T-cell (primary cell): ENCODE measurements at regions not wholly inside any gene's neighbourhood (a gene's known extent, or its start where the extent isn't known, plus 50 kb on each side); places are given as distances from the start of the nearest gene placed in this dataset.

Experiments used
- ATAC-seq, 4 experiments: fragments of 200-7000 bp in 3 of 4; fragments of 150-1000 bp in 1 of 4; cut with Tn5 transposase; replicated peaks in 1 of 4; 1 replicate in 3 of 4; 2 replicates in 1 of 4; pipeline ENCODE4 v1.10.0; 2021; ENCODE audit warnings: moderate library complexity in 3 of 4, mild to moderate bottlenecking in 2 of 4, moderate number of reproducible peaks in 1 of 4
- CTCF ChIA-PET, 2 donors: fragments of 300-600 bp; sonication (Branson Sonifier 250); formaldehyde crosslinking; loops; one replicate each; lab custom pipeline; 2022; ENCODE audit warnings: antibody characterized with exemption in 2 of 2; lab: Charles Lee
- POLR2A ChIA-PET, 2 donors: fragments of 300-600 bp; sonication (Branson Sonifier 250); formaldehyde crosslinking; loops; one replicate each; lab custom pipeline; 2022; ENCODE audit warnings: antibody characterized with exemption in 2 of 2; lab: Charles Lee
- DNase-seq, 35 experiments: peaks; one replicate each; pipeline versions ENCODE4 v3.0.0 to v3.0.0-alpha.2; 2013 to 2023
- H3K27ac ChIP-seq: one replicate; pipeline ENCODE4 v1.5.1; 2013; ENCODE audit warnings: low read length
- H3K27me3 ChIP-seq, 2 experiments: replicated peaks in 1 of 2; 1 replicate in 1 of 2; 2 replicates in 1 of 2; pipeline versions ENCODE4 v1.6.1 to v1.7.0; 2013; ENCODE audit warnings: low read length in 1 of 2, mixed read lengths in 1 of 2; ENCODE audit not compliant: control insufficient read depth in 2 of 2, insufficient read depth in 2 of 2; ENCODE audit errors: extremely low read depth in 1 of 2
- H3K36me3 ChIP-seq, 2 donors: 1 replicate in 1 of 2; 2 replicates in 1 of 2; pipeline versions ENCODE4 v1.6.1 to v1.7.0; 2013; ENCODE audit warnings: low read length in 1 of 2; ENCODE audit not compliant: control insufficient read depth in 2 of 2, insufficient read depth in 1 of 2; ENCODE audit errors: extremely low read depth in 1 of 2
- H3K4me1 ChIP-seq, 2 experiments: 1 replicate in 1 of 2; 2 replicates in 1 of 2; pipeline versions ENCODE4 v1.6.1 to v1.7.0; 2013; ENCODE audit warnings: low read length in 2 of 2, mixed read lengths in 1 of 2; ENCODE audit not compliant: insufficient read depth in 2 of 2, control insufficient read depth in 1 of 2; ENCODE audit errors: extremely low read depth in 1 of 2
- H3K4me3 ChIP-seq, 2 donors: 1 replicate in 1 of 2; 2 replicates in 1 of 2; pipeline versions ENCODE4 v1.5.1 to v1.7.0; 2013; ENCODE audit warnings: mild to moderate bottlenecking in 2 of 2, low read length in 1 of 2, moderate library complexity in 1 of 2; ENCODE audit not compliant: control insufficient read depth in 1 of 2; ENCODE audit errors: extremely low read depth in 1 of 2
- H3K9me3 ChIP-seq: 2 replicates; pipeline ENCODE4 v1.7.0; 2013
- H3K27ac Mint-ChIP-seq, 2 donors: one replicate each; pipeline ENCODE4 v1.8.0; 2020 to 2021; ENCODE audit warnings: mild to moderate bottlenecking in 2 of 2, mixed read lengths in 2 of 2
- H3K27me3 Mint-ChIP-seq, 2 donors: one replicate each; pipeline ENCODE4 v1.8.0; 2021 to 2022; ENCODE audit warnings: mixed read lengths in 2 of 2
- H3K36me3 Mint-ChIP-seq: one replicate; pipeline ENCODE4 v1.8.0; 2021; ENCODE audit warnings: mixed read lengths
- H3K4me1 Mint-ChIP-seq, 3 donors: one replicate each; pipeline ENCODE4 v1.8.0; 2020 to 2022; ENCODE audit warnings: mixed read lengths in 3 of 3, mild to moderate bottlenecking in 1 of 3
- H3K4me3 Mint-ChIP-seq, 3 donors: one replicate each; pipeline ENCODE4 v1.8.0; 2020 to 2022; ENCODE audit warnings: mild to moderate bottlenecking in 3 of 3, mixed read lengths in 3 of 3, moderate library complexity in 3 of 3
- H3K9me3 Mint-ChIP-seq, 3 donors: one replicate each; pipeline ENCODE4 v1.8.0; 2020 to 2022; ENCODE audit warnings: mixed read lengths in 3 of 3
- WGBS: methylation state at CpG from one replicate; pipeline ENCODE4 v1.1.5; 2013; ENCODE audit warnings: missing lambda C conversion rate; ENCODE audit not compliant: insufficient coverage; 5-methylcytosine and 5-hydroxymethylcytosine counted together

DNA sequence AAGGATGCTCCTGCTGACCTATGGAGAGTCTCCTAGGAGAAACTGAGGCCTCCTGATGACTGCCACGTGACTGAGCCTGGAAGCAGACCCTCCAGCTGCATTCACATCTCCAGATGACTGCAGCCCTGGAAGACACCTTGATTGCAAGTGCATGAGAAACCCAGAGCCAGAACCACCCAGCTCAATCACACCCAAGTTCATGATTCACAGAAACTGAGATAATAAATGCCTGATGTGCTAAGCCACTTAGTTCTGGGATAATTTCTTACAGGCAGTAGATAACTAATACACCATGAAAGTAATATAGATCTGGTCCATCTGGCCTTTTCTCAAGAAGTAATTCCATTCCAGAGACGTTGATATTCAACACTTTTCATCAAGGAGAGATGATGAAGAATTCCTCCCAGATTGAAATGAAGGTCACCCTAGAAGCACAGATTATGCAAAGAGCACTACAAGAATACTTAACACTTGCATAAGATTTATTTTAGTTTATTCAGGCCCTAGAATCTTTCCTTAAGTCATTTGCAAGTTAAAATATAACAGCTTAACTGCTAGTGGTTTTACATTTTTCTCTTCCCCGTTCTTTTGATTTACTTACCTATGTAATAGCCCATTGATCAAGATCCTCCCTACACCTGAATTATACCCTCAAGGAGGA is 208.2 kb upstream of the INHBA start:
- Histone ChIP-seq H3K36me3 (no peaks in the 10 kb centered on the region), H3K9me3 (no peaks in the 10 kb centered on the region), H3K27me3 (no peaks in the 10 kb centered on the region), H3K4me1 (no peaks in the 10 kb centered on the region), H3K27ac (no peak overlapping the region), H3K4me3 (no peak overlapping the region)
- Mint-ChIP-seq H3K27ac (no peak overlapping the region), H3K36me3 (no peaks in the 10 kb centered on the region), H3K9me3 (no peaks in the 10 kb centered on the region), H3K4me3 (no peak overlapping the region), H3K27me3 (peaks cover 0 to 4% of the 10 kb centered on the region in 2 donors), H3K4me1 (no peaks in the 10 kb centered on the region)
- DNase-seq (no peak), ATAC-seq (no peak)
- no CpG with 5 or more reads among the region's 3 CpGs for WGBS
- ChIA-PET CTCF (no interaction called here), POLR2A (no interaction called here)

- Histone ChIP-seq H3K27ac (no peak overlapping the region), H3K4me1 (no peaks in the 10 kb centered on the region), H3K4me3 (no peak overlapping the region), H3K9me3 (no peaks in the 10 kb centered on the region), H3K36me3 (no peaks in the 10 kb centered on the region), H3K27me3 (no peaks in the 10 kb centered on the region)
- DNase-seq (no peak), ATAC-seq (no peak)
- no peaks in the 10 kb centered on the region for H3K27me3 Mint-ChIP-seq
- ChIA-PET POLR2A (no interaction called here), CTCF (no interaction called here)
- H3K4me1 Mint-ChIP-seq = no peaks in the 10 kb centered on the region
- H3K36me3 Mint-ChIP-seq = no peaks in the 10 kb centered on the region
- no peak overlapping the region for H3K27ac Mint-ChIP-seq
- peaks cover 0 to 9% (median 3%) of the 10 kb centered on the region in 3 donors for H3K9me3 Mint-ChIP-seq
- H3K4me3 Mint-ChIP-seq = no peak overlapping the region
Observed at GRCh38 chr7:41907444-41907843, 204.6 kb upstream of the INHBA start.

GRCh38 chr7:41900532-41900931 is 197.6 kb upstream of the INHBA start:
- Histone ChIP-seq H3K27me3 (no peaks in the 10 kb centered on the region), H3K4me3 (no peak overlapping the region), H3K9me3 (no peaks in the 10 kb centered on the region), H3K4me1 (no peaks in the 10 kb centered on the region), H3K27ac (no peak overlapping the region), H3K36me3 (no peaks in the 10 kb centered on the region)
- ATAC-seq = no peak
- Mint-ChIP-seq H3K4me1 (no peaks in the 10 kb centered on the region), H3K27me3 (peaks cover 15 to 16% of the 10 kb centered on the region in 2 donors), H3K4me3 (no peak overlapping the region), H3K36me3 (no peaks in the 10 kb centered on the region), H3K27ac (no peak overlapping the region), H3K9me3 (peaks cover 0 to 5% (median 3%) of the 10 kb centered on the region in 3 donors)
- POLR2A ChIA-PET = interaction anchor here in 1 of 2 donors (0.6 kb wide), 1 partner anchor 42 kb away, joined by 3 read pairs; no protein-coding TSS in a partner anchor
- WGBS = no CpG with 5 or more reads among the region's 2 CpGs
- CTCF ChIA-PET = interaction anchor here in 1 of 2 donors (0.7 kb wide), 1 partner anchor 19 kb away, joined by 4 read pairs; no protein-coding TSS in a partner anchor
- DNase-seq = no peak

- Mint-ChIP-seq H3K4me1 (no peaks in the 10 kb centered on the region), H3K4me3 (no peak overlapping the region), H3K27ac (no peak overlapping the region), H3K9me3 (peaks cover 0 to 3% (median 3%) of the 10 kb centered on the region in 3 donors), H3K36me3 (no peaks in the 10 kb centered on the region), H3K27me3 (peaks cover 15 to 16% of the 10 kb centered on the region in 2 donors)
- ChIA-PET CTCF (interaction anchor here in 1 of 2 donors (0.7 kb wide), 2 partner anchors 18 to 34 kb away, joined by 3 to 4 read pairs; no protein-coding TSS in a partner anchor), POLR2A (no interaction called here)
- H3K4me3 ChIP-seq = no peak overlapping the region
- ATAC-seq (no peak), DNase-seq (no peak)
- H3K27me3 ChIP-seq = no peaks in the 10 kb centered on the region
- no peak overlapping the region for H3K27ac ChIP-seq
- H3K36me3 ChIP-seq = no peaks in the 10 kb centered on the region
- no peaks in the 10 kb centered on the region for H3K4me1 ChIP-seq
- H3K9me3 ChIP-seq = no peaks in the 10 kb centered on the region
- 100% methylated on average over 1 of the region's 4 CpGs for WGBS
Observed at GRCh38 chr7:41899823-41900433, 197.0 kb upstream of the INHBA start.

DNA sequence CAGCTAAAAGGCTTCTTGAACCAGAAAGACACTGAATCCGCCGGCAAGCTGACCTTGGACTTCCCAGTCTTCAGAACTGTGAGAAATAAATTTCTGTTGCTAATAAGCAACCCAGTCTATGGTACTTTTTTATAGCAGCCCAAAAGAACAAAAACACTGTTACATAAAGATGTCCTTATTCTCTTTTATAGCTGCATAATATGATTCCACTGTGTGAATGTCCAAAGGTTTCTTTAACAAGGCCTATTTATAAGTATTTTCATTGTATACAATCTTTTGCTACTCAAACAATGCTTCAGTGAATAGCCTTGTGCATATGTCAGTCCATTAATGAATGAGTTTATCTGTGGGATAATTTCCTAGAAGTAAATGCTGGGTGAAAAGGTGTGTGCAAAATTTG is 190.8 kb upstream of the INHBA start:
- no peaks in the 10 kb centered on the region for H3K9me3 ChIP-seq
- no peak for DNase-seq
- Mint-ChIP-seq H3K36me3 (no peaks in the 10 kb centered on the region), H3K4me1 (peaks cover 0 to 5% (median 0%) of the 10 kb centered on the region in 3 donors), H3K27ac (no peak overlapping the region), H3K9me3 (no peaks in the 10 kb centered on the region), H3K27me3 (peaks cover 9 to 15% of the 10 kb centered on the region in 2 donors), H3K4me3 (no peak overlapping the region)
- ChIA-PET CTCF (no interaction called here), POLR2A (interaction anchor here in 1 of 2 donors (0.6 kb wide), 1 partner anchor 1697 kb away, joined by 4 read pairs; no protein-coding TSS in a partner anchor)
- no CpG with 5 or more reads among the region's 2 CpGs for WGBS
- no peak for ATAC-seq
- H3K27me3 ChIP-seq = peaks cover 0 to 3% of the 10 kb centered on the region in 2 experiments
- H3K4me3 ChIP-seq = no peak overlapping the region
- H3K4me1 ChIP-seq = no peaks in the 10 kb centered on the region
- H3K36me3 ChIP-seq = no peaks in the 10 kb centered on the region
- no peak overlapping the region for H3K27ac ChIP-seq

GRCh38 chr7:41892356-41893100 is 189.6 kb upstream of the INHBA start:
- Histone ChIP-seq H3K9me3 (no peaks in the 10 kb centered on the region), H3K36me3 (no peaks in the 10 kb centered on the region), H3K4me3 (no peak overlapping the region), H3K27ac (no peak overlapping the region), H3K4me1 (no peaks in the 10 kb centered on the region), H3K27me3 (peaks cover 0 to 3% of the 10 kb centered on the region in 2 experiments)
- CTCF ChIA-PET = no interaction called here
- WGBS = 75% methylated on average over 2 of the region's 2 CpGs
- Mint-ChIP-seq H3K4me1 (peaks cover 0 to 11% (median 0%) of the 10 kb centered on the region in 3 donors), H3K27me3 (peaks cover 6 to 11% of the 10 kb centered on the region in 2 donors), H3K27ac (no peak overlapping the region), H3K36me3 (no peaks in the 10 kb centered on the region), H3K4me3 (no peak overlapping the region), H3K9me3 (no peaks in the 10 kb centered on the region)
- POLR2A ChIA-PET = no interaction called here
- peak in 1 of 35 experiments; percentile 7 for DNase-seq
- no peak for ATAC-seq
